C4-2B (cell line): ENCODE measurements at regions not wholly inside any gene's neighbourhood (a gene's known extent, or its start where the extent isn't known, plus 50 kb on each side); places are given as distances from the start of the nearest gene placed in this dataset.

Experiments used
- H3K27ac ChIP-seq: fragments of 450-650 bp; 2 replicates; pipeline ENCODE4 v1.5.1; 2017
- ZFX ChIP-seq: fragments of 450-650 bp; IDR thresholded peaks from 2 replicates; pipeline ENCODE4 v1.6.1; 2017
- TF ChIP-seq, protein P1 (sequence below): fragments of 450-650 bp; conservative IDR thresholded peaks from 2 replicates; pipeline ENCODE4 v1.5.1; 2017; ENCODE audit warnings: mild to moderate bottlenecking

DNA sequence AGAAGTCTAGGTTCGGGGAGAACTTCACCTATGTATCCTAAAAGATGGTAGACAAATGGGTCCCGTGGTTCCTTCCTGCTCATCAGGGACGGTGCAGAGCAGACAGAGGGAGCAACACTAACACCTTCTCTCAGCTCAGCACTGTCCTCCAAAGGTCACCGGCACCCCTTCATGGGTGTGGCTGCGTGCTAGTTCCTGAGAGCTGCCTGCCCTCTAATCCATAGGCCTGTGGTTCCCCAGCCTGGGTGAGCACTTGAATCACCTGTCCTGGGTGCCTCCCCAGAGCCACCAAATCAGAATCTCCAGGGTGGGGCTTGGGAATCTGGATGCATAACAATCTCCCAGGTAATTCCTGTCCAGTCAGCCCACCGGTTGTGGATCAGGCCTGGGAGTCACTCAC lies 113.9 kb upstream of the TMEM45B start:
- TF ChIP-seq, protein P1, sequence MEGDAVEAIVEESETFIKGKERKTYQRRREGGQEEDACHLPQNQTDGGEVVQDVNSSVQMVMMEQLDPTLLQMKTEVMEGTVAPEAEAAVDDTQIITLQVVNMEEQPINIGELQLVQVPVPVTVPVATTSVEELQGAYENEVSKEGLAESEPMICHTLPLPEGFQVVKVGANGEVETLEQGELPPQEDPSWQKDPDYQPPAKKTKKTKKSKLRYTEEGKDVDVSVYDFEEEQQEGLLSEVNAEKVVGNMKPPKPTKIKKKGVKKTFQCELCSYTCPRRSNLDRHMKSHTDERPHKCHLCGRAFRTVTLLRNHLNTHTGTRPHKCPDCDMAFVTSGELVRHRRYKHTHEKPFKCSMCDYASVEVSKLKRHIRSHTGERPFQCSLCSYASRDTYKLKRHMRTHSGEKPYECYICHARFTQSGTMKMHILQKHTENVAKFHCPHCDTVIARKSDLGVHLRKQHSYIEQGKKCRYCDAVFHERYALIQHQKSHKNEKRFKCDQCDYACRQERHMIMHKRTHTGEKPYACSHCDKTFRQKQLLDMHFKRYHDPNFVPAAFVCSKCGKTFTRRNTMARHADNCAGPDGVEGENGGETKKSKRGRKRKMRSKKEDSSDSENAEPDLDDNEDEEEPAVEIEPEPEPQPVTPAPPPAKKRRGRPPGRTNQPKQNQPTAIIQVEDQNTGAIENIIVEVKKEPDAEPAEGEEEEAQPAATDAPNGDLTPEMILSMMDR: no peak
- no peak for TF ChIP-seq ZFX
- no peak overlapping the region for H3K27ac ChIP-seq

DNA sequence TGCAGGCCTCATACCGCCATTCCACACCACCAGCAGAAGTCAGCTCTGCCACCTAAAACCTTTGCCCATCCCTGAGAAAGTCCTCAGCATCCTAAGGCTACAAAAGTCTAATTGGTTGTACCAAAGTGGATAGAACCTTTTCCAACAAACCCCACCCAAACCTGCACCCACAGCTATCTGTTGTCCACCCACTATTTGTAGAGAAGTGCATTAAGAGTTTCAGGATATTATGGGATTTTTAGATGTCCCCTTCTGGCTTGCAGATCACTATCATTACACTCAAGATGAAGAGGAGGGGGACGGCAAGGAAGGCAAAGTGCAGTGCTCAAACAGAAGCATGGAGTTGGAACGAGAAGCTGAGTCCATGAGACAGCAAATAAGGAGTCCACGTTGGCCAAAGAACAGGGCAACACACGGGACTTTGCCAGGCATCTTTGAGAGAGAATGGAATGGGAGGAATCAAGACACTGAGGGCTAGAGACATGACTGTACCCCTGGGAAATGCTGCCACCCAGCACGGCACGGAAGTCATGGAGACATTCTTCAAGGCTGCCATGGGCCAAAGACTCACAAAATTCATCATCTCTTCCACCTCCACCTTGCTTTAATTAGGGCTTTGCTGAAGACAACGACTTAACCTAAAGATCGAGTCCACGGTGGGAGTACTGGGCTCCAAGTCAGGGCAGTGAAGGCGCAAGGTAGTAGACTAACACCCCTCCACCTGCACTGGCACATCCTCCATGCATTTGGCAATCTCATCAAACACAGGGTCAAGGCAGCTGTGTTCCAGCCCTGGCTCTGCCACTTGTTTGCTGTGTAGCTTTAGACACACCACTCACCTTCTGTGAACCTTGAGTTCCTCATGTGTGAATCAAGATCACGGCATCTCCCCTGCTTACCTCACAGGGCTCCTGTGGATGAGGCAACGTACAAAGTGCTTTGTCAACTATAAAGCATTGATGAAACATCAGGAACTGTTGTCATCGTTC lies 112.9 kb upstream of the TMEM45B start:
- H3K27ac ChIP-seq: no peak overlapping the region; the same call in 1 of the 2 replicates
- TF ChIP-seq ZFX: no peak
- TF ChIP-seq, protein P1: no peak

DNA sequence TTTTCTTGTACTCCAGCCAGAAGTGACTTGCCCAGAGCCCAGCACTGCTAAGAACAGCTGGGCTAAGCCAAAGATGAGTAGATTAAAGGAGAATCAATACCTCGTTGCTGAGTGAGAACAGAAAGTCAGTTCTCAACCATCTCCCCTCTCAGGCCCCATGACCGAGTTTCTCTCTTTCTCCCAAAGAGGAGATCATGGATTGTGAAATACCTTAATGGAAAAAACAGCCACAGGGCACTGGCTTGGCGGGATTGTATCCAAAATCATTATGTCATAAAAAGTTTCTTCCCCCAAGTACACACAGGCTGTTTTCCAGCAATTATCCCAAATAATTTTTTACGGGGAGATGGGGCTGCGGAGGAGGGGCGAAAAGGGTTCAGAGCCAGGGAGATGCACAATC lies 111.8 kb upstream of the TMEM45B start:
- H3K27ac ChIP-seq: no peak overlapping the region
- TF ChIP-seq, protein P1: no peak
- no peak for TF ChIP-seq ZFX

DNA sequence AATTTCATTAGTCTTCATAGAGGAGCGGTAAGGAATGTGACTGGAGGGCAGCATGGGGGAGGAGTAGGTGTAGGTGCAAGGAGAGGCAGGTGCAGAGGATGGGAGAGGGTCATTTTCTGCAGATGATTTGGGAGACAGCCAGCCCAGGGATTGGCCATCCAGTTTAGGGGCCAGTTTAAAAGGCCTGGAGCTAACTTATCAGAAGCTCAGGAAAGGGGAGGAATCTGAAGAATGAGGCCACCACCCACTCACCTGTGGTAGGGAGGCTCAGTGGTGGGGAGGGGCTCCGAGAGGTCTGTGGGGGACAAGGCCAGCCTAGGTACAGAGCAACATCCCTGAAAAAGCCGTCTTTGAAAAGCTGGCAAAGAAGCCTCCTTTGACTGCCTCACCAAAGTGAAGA lies 110.8 kb upstream of the TMEM45B start:
- H3K27ac ChIP-seq: no peak overlapping the region
- TF ChIP-seq, protein P1: no peak
- no peak for TF ChIP-seq ZFX

DNA sequence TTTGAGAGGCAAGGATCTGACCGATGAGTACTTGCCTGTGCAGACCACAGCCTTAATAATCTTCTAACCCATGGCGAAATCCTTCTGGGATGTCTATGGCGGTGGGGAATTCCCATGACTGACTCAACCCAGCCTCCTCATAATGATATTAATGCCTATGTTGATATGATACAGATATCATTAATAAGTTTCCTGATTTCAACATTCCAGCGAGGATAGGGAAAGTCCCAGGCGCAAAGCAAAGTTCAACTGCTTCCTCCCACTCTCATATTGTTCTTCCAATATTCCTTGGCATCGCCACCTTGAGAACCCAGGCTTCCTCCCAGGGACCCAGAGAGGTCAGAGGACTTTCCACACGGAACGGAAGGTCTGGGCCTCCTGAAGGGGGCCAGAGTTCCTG lies 110.3 kb upstream of the TMEM45B start:
- no peak overlapping the region for H3K27ac ChIP-seq
- TF ChIP-seq, protein P1: no peak
- no peak for TF ChIP-seq ZFX

DNA sequence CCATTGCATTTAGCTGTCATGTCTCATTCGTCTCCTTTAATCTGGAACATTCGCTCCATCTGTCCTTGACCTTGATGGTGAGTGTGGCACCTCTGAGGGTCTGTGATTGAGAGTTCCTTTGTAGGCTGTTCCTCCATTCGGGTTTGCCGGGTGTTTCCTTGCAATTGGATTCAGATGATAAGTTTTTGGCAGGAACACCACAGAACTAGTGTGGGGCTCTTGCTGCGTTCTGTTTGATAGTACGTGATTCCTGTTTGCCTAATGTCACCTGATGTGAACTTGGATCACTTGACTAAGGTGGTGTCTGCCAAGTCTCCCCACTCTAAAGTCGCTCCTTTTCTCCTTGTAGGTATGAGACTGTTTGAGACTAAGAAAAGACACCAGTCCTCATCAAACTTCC lies 109.7 kb upstream of the TMEM45B start:
- H3K27ac ChIP-seq: no peak overlapping the region

More for the DNA sequence above, 109.7 kb upstream of the TMEM45B start:
- TF ChIP-seq, protein P1: no peak
- TF ChIP-seq ZFX: no peak
